HCT116 (cell line): ENCODE measurements at regions not wholly inside any gene's neighbourhood (a gene's known extent, or its start where the extent isn't known, plus 50 kb on each side); places are given as distances from the start of the nearest gene placed in this dataset.
A peak's percentile ranks its signal among the peaks of the same experiment; 100 is the strongest.

ENCODE experiments used
- ATAC-seq: fragments of 200-7000 bp; cut with Tn5 transposase; 2 replicates; pipeline ENCODE4 v1.9.1; 2020; ENCODE audit warnings: mild to moderate bottlenecking, moderate library complexity
- BruUV-seq: library from RNA; stranded (reverse); fragments of 400-500 nt; replicated peaks from 2 replicates; lab custom pipeline; 2021; lab: Mats Ljungman, UMichigan
- CTCF ChIA-PET: fragments of 300-600 bp; sonication (Branson Sonifier 250); formaldehyde crosslinking; loops from one replicate; lab custom pipeline; 2021; ENCODE audit warnings: antibody characterized with exemption; lab: Charles Lee
- POLR2A ChIA-PET: fragments of 300-600, 350-600 bp; sonication (Branson Sonifier 250); formaldehyde crosslinking; loops from one replicate; lab custom pipeline; 2021; ENCODE audit warnings: antibody characterized with exemption; lab: Charles Lee
- RAD21 ChIA-PET, 2 experiments: fragments of 300-600 bp; sonication (Branson Sonifier 250); formaldehyde crosslinking; loops; one replicate each; lab custom pipeline; 2023; ENCODE audit warnings: low total read pairs in 2 of 2; ENCODE audit not compliant: uncharacterized antibody in 2 of 2, unreplicated experiment in 2 of 2, low non-redundant PET in 1 of 2; lab: Charles Lee
- DNase-seq: peaks from one replicate; pipeline ENCODE4 v3.0.0-alpha.2; 2010; ENCODE audit warnings: low read depth, low spot score
- H2AFZ ChIP-seq: fragments of 200-600 bp; shearing (Covaris generic), sonication (generic); 2 replicates; pipeline ENCODE4 v1.6.1; 2017; ENCODE audit warnings: low read depth, mixed run types, mixed read lengths, antibody characterized with exemption, low read length; ENCODE audit not compliant: poor library complexity, severe bottlenecking
- H3K27ac ChIP-seq: 2 replicates; pipeline ENCODE4 v1.5.1; 2012; ENCODE audit warnings: low read depth, low read length
- H3K27me3 ChIP-seq: fragments of 200-600 bp; sonication (generic); 2 replicates; pipeline ENCODE4 v1.6.1; 2016; ENCODE audit warnings: mixed run types, low read length, mixed read lengths; ENCODE audit not compliant: insufficient read depth
- H3K36me3 ChIP-seq, 2 experiments: fragments of 200-500 bp in 1 of 2; fragments of 200-600 bp in 1 of 2; sonication (Bioruptor generic) in 1 of 2; sonication (generic) in 1 of 2; 2 replicates each; pipeline versions ENCODE4 v1.5.1 to v1.6.1; 2014 to 2016; ENCODE audit warnings: low read length in 2 of 2, inconsistent platforms in 1 of 2, mixed read lengths in 1 of 2, mixed run types in 1 of 2; ENCODE audit not compliant: insufficient read depth in 2 of 2, control insufficient read depth in 1 of 2
- H3K4me1 ChIP-seq, 2 experiments: fragments of 200-600 bp in 1 of 2; sonication (generic) in 1 of 2; 2 replicates each; pipeline versions ENCODE4 v1.5.1 to v1.6.1; 2012 to 2017; ENCODE audit warnings: low read length in 2 of 2, inconsistent platforms in 1 of 2, mild to moderate bottlenecking in 1 of 2, mixed read lengths in 1 of 2, mixed run types in 1 of 2, moderate library complexity in 1 of 2; ENCODE audit not compliant: insufficient read depth in 2 of 2, control insufficient read depth in 1 of 2
- H3K4me2 ChIP-seq: fragments of 200-600 bp; sonication (generic); 2 replicates; pipeline ENCODE4 v1.6.1; 2017; ENCODE audit warnings: mixed run types, low read length, mixed read lengths
- H3K4me3 ChIP-seq, 2 experiments: fragments of 200-600 bp in 1 of 2; sonication (generic) in 1 of 2; replicated peaks in 1 of 2; 2 replicates each; pipeline ENCODE4 v1.5.1; 2011 to 2016; ENCODE audit warnings: low read length in 2 of 2, control low read depth in 1 of 2, low read depth in 1 of 2, mild to moderate bottlenecking in 1 of 2, mixed read lengths in 1 of 2, mixed run types in 1 of 2
- H3K79me2 ChIP-seq: fragments of 200-600 bp; sonication (generic); 2 replicates; pipeline ENCODE4 v1.6.1; 2017; ENCODE audit warnings: mild to moderate bottlenecking, mixed run types, low read length, moderate library complexity, mixed read lengths; ENCODE audit not compliant: insufficient read depth
- H3K9ac ChIP-seq: fragments of 200-600 bp; sonication (generic); 2 replicates; pipeline ENCODE4 v1.6.1; 2016; ENCODE audit warnings: low read length, mixed read lengths
- H3K9me2 ChIP-seq: fragments of 200-600 bp; sonication (generic), shearing (Covaris generic); 2 replicates; pipeline ENCODE4 v1.6.1; 2017; ENCODE audit warnings: mixed run types, mild to moderate bottlenecking, moderate library complexity; ENCODE audit not compliant: insufficient read depth
- H3K9me3 ChIP-seq, 2 experiments: fragments of 200-500 bp in 1 of 2; fragments of 200-600 bp in 1 of 2; sonication (Bioruptor generic) in 1 of 2; sonication (generic) in 1 of 2; 2 replicates each; pipeline ENCODE4 v1.6.1; 2014 to 2017; ENCODE audit warnings: low read length in 2 of 2, mixed read lengths in 2 of 2, inconsistent platforms in 1 of 2, low read depth in 1 of 2, mild to moderate bottlenecking in 1 of 2, mixed run types in 1 of 2, moderate library complexity in 1 of 2; ENCODE audit not compliant: control insufficient read depth in 1 of 2, insufficient read depth in 1 of 2
- H4K20me1 ChIP-seq: fragments of 200-600 bp; sonication (generic), shearing (Covaris generic); 2 replicates; pipeline ENCODE4 v1.6.1; 2017; ENCODE audit warnings: mixed run types, mild to moderate bottlenecking, moderate library complexity; ENCODE audit not compliant: insufficient read depth
- CBX3 ChIP-seq: IDR thresholded peaks from 2 replicates; pipeline ENCODE4 v1.6.1; 2012; ENCODE audit warnings: low read depth
- EGR1 ChIP-seq: IDR thresholded peaks from 2 replicates; pipeline ENCODE4 v1.6.1; 2012; ENCODE audit warnings: low read depth
- ELF1 ChIP-seq: IDR thresholded peaks from 2 replicates; pipeline ENCODE4 v1.6.1; 2012; ENCODE audit warnings: low read depth, borderline replicate concordance
- EZH2 ChIP-seq: fragments of 200-600 bp; sonication (generic); IDR thresholded peaks from 2 replicates; pipeline ENCODE4 v1.6.1; 2017; ENCODE audit warnings: antibody characterized with exemption, mixed run types
- EZH2phosphoT487 ChIP-seq: fragments of 200-600 bp; IDR thresholded peaks from 2 replicates; pipeline ENCODE4 v1.6.1; 2018; ENCODE audit warnings: antibody characterized with exemption, borderline replicate concordance
- FOSL1 ChIP-seq: IDR thresholded peaks from 2 replicates; pipeline ENCODE4 v1.6.1; 2012; ENCODE audit warnings: low read depth
- JUND ChIP-seq: IDR thresholded peaks from 2 replicates; pipeline ENCODE4 v1.6.1; 2012
- MAX ChIP-seq: IDR thresholded peaks from 2 replicates; pipeline ENCODE4 v1.6.1; 2012
- POLR2A ChIP-seq: IDR thresholded peaks from 2 replicates; pipeline ENCODE4 v1.7.0; 2011; ENCODE audit warnings: borderline replicate concordance; ENCODE audit not compliant: insufficient read depth, insufficient read length; ENCODE audit errors: extremely low read depth
- POLR2AphosphoS5 ChIP-seq: IDR thresholded peaks from 2 replicates; pipeline ENCODE4 v1.6.1; 2011; ENCODE audit warnings: mild to moderate bottlenecking, low read depth, low read length, moderate library complexity
- RAD21 ChIP-seq: IDR thresholded peaks from 2 replicates; pipeline ENCODE4 v1.6.1; 2012; ENCODE audit warnings: low read depth, mild to moderate bottlenecking
- SIN3A ChIP-seq: IDR thresholded peaks from 2 replicates; pipeline ENCODE4 v1.6.1; 2012; ENCODE audit warnings: low read depth
- SP1 ChIP-seq: IDR thresholded peaks from 2 replicates; pipeline ENCODE4 v1.6.1; 2012; ENCODE audit warnings: low read depth
- SRF ChIP-seq: IDR thresholded peaks from 2 replicates; pipeline ENCODE4 v1.6.1; 2012; ENCODE audit warnings: low read depth
- YY1 ChIP-seq: IDR thresholded peaks from 2 replicates; pipeline ENCODE4 v1.6.1; 2011; ENCODE audit warnings: low read length, low read depth, moderate library complexity, mild to moderate bottlenecking; ENCODE audit not compliant: insufficient replicate concordance; ENCODE audit errors: extremely low read depth
- ZBTB33 ChIP-seq: IDR thresholded peaks from 2 replicates; pipeline ENCODE4 v1.6.1; 2011; ENCODE audit warnings: mild to moderate bottlenecking, low read length, moderate library complexity; ENCODE audit not compliant: insufficient replicate concordance; ENCODE audit errors: extremely low read depth
- ZFX ChIP-seq: fragments of 450-650 bp; IDR thresholded peaks from 2 replicates; pipeline ENCODE4 v1.6.1; 2017
- intact Hi-C: fragments of 100-400 bp; cut with micrococcal nuclease; formaldehyde crosslinking; loops from 2 replicates; pipeline ENCODE4 v1.10.0; 2022
- TF ChIP-seq, protein P1 (sequence below): IDR thresholded peaks from 2 replicates; pipeline ENCODE4 v1.6.1; 2012
- TF ChIP-seq, protein P2 (sequence below): IDR thresholded peaks from 2 replicates; pipeline ENCODE4 v1.6.1; 2012; ENCODE audit warnings: low read depth

- Histone ChIP-seq H3K27ac (peak overlapping the region; percentile 82), H3K27me3 (no peaks in the 10 kb centered on the region), H4K20me1 (no peaks in the 10 kb centered on the region), H3K4me3 (peak overlapping the region in 1 of 2 experiments; percentile 6; a peak in 1 of 4 replicates), H3K4me1 (peaks cover 44 to 56% of the 10 kb centered on the region in 2 experiments), H3K4me2 (peak overlapping the region; percentile 66), H3K9ac (peak overlapping the region; percentile 50), H3K9me2 (no peaks in the 10 kb centered on the region), H3K79me2 (no peaks in the 10 kb centered on the region), H3K9me3 (peaks cover 0 to 6% of the 10 kb centered on the region in 2 experiments; a peak in 1 of 4 replicates), H2AFZ (peak overlapping the region; percentile 79), H3K36me3 (no peaks in the 10 kb centered on the region; a peak in 1 of 4 replicates)
- ATAC-seq (no peak), DNase-seq (no peak)
- TF ChIP-seq RAD21 (no peak), SP1 (no peak), EGR1 (no peak), JUND (no peak), FOSL1 (no peak), SRF (no peak), ZBTB33 (no peak), ZFX (no peak), MAX (no peak), EZH2 (no peak), POLR2A (no peak), CBX3 (no peak), POLR2AphosphoS5 (no peak; the same call in 1 of the 2 replicates), SIN3A (no peak), ELF1 (no peak), EZH2phosphoT487 (no peak), YY1 (no peak)
- TF ChIP-seq, protein P1, sequence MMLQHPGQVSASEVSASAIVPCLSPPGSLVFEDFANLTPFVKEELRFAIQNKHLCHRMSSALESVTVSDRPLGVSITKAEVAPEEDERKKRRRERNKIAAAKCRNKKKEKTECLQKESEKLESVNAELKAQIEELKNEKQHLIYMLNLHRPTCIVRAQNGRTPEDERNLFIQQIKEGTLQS, result no peak
- TF ChIP-seq, protein P2, sequence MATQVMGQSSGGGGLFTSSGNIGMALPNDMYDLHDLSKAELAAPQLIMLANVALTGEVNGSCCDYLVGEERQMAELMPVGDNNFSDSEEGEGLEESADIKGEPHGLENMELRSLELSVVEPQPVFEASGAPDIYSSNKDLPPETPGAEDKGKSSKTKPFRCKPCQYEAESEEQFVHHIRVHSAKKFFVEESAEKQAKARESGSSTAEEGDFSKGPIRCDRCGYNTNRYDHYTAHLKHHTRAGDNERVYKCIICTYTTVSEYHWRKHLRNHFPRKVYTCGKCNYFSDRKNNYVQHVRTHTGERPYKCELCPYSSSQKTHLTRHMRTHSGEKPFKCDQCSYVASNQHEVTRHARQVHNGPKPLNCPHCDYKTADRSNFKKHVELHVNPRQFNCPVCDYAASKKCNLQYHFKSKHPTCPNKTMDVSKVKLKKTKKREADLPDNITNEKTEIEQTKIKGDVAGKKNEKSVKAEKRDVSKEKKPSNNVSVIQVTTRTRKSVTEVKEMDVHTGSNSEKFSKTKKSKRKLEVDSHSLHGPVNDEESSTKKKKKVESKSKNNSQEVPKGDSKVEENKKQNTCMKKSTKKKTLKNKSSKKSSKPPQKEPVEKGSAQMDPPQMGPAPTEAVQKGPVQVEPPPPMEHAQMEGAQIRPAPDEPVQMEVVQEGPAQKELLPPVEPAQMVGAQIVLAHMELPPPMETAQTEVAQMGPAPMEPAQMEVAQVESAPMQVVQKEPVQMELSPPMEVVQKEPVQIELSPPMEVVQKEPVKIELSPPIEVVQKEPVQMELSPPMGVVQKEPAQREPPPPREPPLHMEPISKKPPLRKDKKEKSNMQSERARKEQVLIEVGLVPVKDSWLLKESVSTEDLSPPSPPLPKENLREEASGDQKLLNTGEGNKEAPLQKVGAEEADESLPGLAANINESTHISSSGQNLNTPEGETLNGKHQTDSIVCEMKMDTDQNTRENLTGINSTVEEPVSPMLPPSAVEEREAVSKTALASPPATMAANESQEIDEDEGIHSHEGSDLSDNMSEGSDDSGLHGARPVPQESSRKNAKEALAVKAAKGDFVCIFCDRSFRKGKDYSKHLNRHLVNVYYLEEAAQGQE, result no peak
- BruUV-seq, result TSS peak; percentile 97
- intact Hi-C loops, result loop anchor here (1.0 kb wide), 2 partner anchors 108 to 137 kb away; partner anchors contain the start of gene ATF7IP
- RAD21 ChIA-PET, result no interaction called here
- CTCF ChIA-PET, result interaction anchor here (0.6 to 1.3 kb wide), 3 partner anchors 108 to 1002 kb away, joined by 3 to 6 read pairs (median 3); partner anchors contain the start of gene ATF7IP
- POLR2A ChIA-PET, result interaction anchor here (1.0 to 1.3 kb wide), 4 partner anchors 108 to 144 kb away, joined by 3 to 17 read pairs (median 8); partner anchors contain the start of gene ATF7IP
These were observed 108.2 kb upstream of the ATF7IP start for GRCh38 chr12:14257303-14257733.
